PC-3 (cell line): ENCODE measurements at regions not wholly inside any gene's neighbourhood (a gene's known extent, or its start where the extent isn't known, plus 50 kb on each side); places are given as distances from the start of the nearest gene placed in this dataset.

ENCODE experiments used
- CTCF ChIP-seq: fragments of 300-600 bp; sonication (generic); conservative IDR thresholded peaks from 2 replicates; pipeline ENCODE4 v1.5.1; 2017; ENCODE audit warnings: antibody characterized with exemption, low read depth, mild to moderate bottlenecking, low read length
- EZH2phosphoT487 ChIP-seq: fragments of 300-600 bp; sonication (generic); IDR thresholded peaks from 2 replicates; pipeline ENCODE4 v1.6.1; 2018; ENCODE audit warnings: mild to moderate bottlenecking, antibody characterized with exemption, low read length, borderline replicate concordance

- TF ChIP-seq CTCF (no peak), EZH2phosphoT487 (no peak)
Measured at GRCh38 chr1:234550341-234551031, 59.5 kb downstream of the IRF2BP2 start.
